Activated naive CD4-positive, alpha-beta T cell treated with anti-CD3 and anti-CD28 coated beads for 36 hours (primary cell): ENCODE measurements at regions not wholly inside any gene's neighbourhood (a gene's known extent, or its start where the extent isn't known, plus 50 kb on each side); places are given as distances from the start of the nearest gene placed in this dataset.

Experiments
- CTCF ChIA-PET: fragments of 350-600 bp; sonication (Branson Sonifier 250); formaldehyde crosslinking; loops from one replicate; lab custom pipeline; 2021; ENCODE audit warnings: antibody characterized with exemption; lab: Charles Lee
- DNase-seq: peaks from one replicate; pipeline ENCODE4 v3.0.0-alpha.2; 2020
- H3K27ac Mint-ChIP-seq: one replicate; pipeline ENCODE4 v1.8.0; 2021; ENCODE audit warnings: mild to moderate bottlenecking, mixed read lengths
- H3K27me3 Mint-ChIP-seq: one replicate; pipeline ENCODE4 v1.8.0; 2021; ENCODE audit warnings: low read depth, mixed read lengths
- H3K36me3 Mint-ChIP-seq: one replicate; pipeline ENCODE4 v1.8.0; 2021; ENCODE audit warnings: low read depth, mixed read lengths
- H3K4me1 Mint-ChIP-seq: one replicate; pipeline ENCODE4 v1.8.0; 2021; ENCODE audit warnings: low read depth, mixed read lengths
- H3K4me3 Mint-ChIP-seq: one replicate; pipeline ENCODE4 v1.8.0; 2021; ENCODE audit warnings: mild to moderate bottlenecking, moderate library complexity, mixed read lengths
- H3K9me3 Mint-ChIP-seq: one replicate; pipeline ENCODE4 v1.8.0; 2021; ENCODE audit warnings: mixed read lengths
- intact Hi-C: fragments of 100-400 bp; cut with micrococcal nuclease; formaldehyde crosslinking; loops from one replicate; pipeline ENCODE4 v1.15.1; 2023

- no peaks in the 10 kb centered on the region for H3K27me3 Mint-ChIP-seq
- DNase-seq, result no peak
- CTCF ChIA-PET, result no interaction called here
Measured at GRCh38 chr1:106232128-106232527, 824.3 kb upstream of the PRMT6 start.

GRCh38 chr1:106233511-106233910 is 823.0 kb upstream of the PRMT6 start:
- DNase-seq, result no peak
- no peak overlapping the region for H3K4me3 Mint-ChIP-seq
- H3K27me3 Mint-ChIP-seq, result no peaks in the 10 kb centered on the region
- no peaks in the 10 kb centered on the region for H3K36me3 Mint-ChIP-seq
- CTCF ChIA-PET, result no interaction called here
- H3K9me3 Mint-ChIP-seq, result peaks cover 13% of the 10 kb centered on the region
- H3K4me1 Mint-ChIP-seq, result no peaks in the 10 kb centered on the region
- H3K27ac Mint-ChIP-seq, result no peak overlapping the region
- intact Hi-C loops, result no loop called here

More at GRCh38 chr1:106232128-106232527, 824.3 kb upstream of the PRMT6 start:
- no peaks in the 10 kb centered on the region for H3K36me3 Mint-ChIP-seq
- peaks cover 13% of the 10 kb centered on the region for H3K9me3 Mint-ChIP-seq
- no peaks in the 10 kb centered on the region for H3K4me1 Mint-ChIP-seq
- no peak overlapping the region for H3K4me3 Mint-ChIP-seq
- intact Hi-C loops, result no loop called here
- H3K27ac Mint-ChIP-seq, result no peak overlapping the region

DNA sequence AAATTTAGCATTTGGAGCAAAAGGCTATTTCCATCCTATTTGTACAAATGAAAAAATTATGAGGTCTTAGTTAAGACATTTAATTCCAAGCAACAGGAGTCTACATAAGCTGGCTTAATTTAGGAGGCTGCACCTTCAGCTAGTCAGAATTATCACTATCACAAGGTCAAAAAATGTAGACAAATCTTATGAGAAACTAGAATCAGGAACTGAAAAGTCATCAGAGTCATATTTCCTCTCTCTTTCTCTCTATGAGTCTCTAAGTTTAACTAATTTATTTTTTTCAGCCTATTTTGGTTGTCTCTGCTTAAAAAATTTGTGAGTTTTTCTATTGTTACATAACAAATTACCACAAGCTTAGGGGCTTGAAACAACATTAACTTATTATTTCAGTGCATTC is 807.1 kb upstream of the PRMT6 start:
- intact Hi-C loops, result no loop called here
- H3K27ac Mint-ChIP-seq, result no peak overlapping the region
- no peaks in the 10 kb centered on the region for H3K36me3 Mint-ChIP-seq

GRCh38 chr1:106249810-106250209 is 806.7 kb upstream of the PRMT6 start:
- intact Hi-C loops, result no loop called here
- H3K4me1 Mint-ChIP-seq, result no peaks in the 10 kb centered on the region
- CTCF ChIA-PET, result no interaction called here
- DNase-seq, result no peak
- no peak overlapping the region for H3K27ac Mint-ChIP-seq
- peaks cover 4% of the 10 kb centered on the region for H3K9me3 Mint-ChIP-seq
- H3K4me3 Mint-ChIP-seq, result no peak overlapping the region
- no peaks in the 10 kb centered on the region for H3K27me3 Mint-ChIP-seq
- H3K36me3 Mint-ChIP-seq, result no peaks in the 10 kb centered on the region

More for the DNA sequence above, 807.1 kb upstream of the PRMT6 start:
- Mint-ChIP-seq H3K9me3 (peaks cover 8% of the 10 kb centered on the region), H3K27me3 (no peaks in the 10 kb centered on the region), H3K4me1 (no peaks in the 10 kb centered on the region), H3K4me3 (no peak overlapping the region)
- CTCF ChIA-PET, result no interaction called here
- no peak for DNase-seq

- no peaks in the 10 kb centered on the region for H3K27me3 Mint-ChIP-seq
- H3K36me3 Mint-ChIP-seq, result no peaks in the 10 kb centered on the region
- H3K4me1 Mint-ChIP-seq, result no peaks in the 10 kb centered on the region
- DNase-seq, result no peak
- no peak overlapping the region for H3K27ac Mint-ChIP-seq
- H3K4me3 Mint-ChIP-seq, result no peak overlapping the region
- H3K9me3 Mint-ChIP-seq, result peaks cover 16% of the 10 kb centered on the region
- CTCF ChIA-PET, result no interaction called here
- intact Hi-C loops, result no loop called here
Measured at GRCh38 chr1:106254748-106255147, 801.7 kb upstream of the PRMT6 start.

GRCh38 chr1:106266786-106267185 is 789.7 kb upstream of the PRMT6 start:
- no peak for DNase-seq
- intact Hi-C loops, result no loop called here
- Mint-ChIP-seq H3K36me3 (no peaks in the 10 kb centered on the region), H3K4me3 (no peak overlapping the region), H3K27ac (no peak overlapping the region), H3K27me3 (no peaks in the 10 kb centered on the region), H3K4me1 (no peaks in the 10 kb centered on the region), H3K9me3 (peaks cover 13% of the 10 kb centered on the region)
- CTCF ChIA-PET, result no interaction called here

DNA sequence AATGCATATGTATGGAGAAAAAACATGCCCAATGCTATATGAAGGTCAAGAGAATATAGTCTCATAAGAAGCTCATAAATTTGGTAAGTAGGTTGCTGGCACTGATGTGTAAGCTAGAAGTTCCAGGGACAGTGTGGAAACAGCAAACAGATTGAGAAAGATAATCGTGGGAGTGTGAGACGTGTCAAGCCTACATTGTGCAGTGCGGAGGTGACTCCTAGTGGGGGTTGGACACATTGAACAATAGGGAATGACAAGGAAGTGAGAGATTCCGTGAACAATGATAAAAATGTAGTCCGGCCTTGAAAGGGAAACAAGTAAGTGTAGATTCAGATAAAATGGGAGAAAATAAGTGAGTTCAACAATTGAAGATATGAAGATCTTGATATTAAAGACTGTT is 788.4 kb upstream of the PRMT6 start:
- Mint-ChIP-seq H3K4me1 (no peaks in the 10 kb centered on the region), H3K27me3 (no peaks in the 10 kb centered on the region), H3K4me3 (no peak overlapping the region), H3K9me3 (peaks cover 11% of the 10 kb centered on the region), H3K36me3 (no peaks in the 10 kb centered on the region), H3K27ac (no peak overlapping the region)
- CTCF ChIA-PET, result no interaction called here
- intact Hi-C loops, result no loop called here
- peak; percentile 6 for DNase-seq

- no peaks in the 10 kb centered on the region for H3K36me3 Mint-ChIP-seq
- no peaks in the 10 kb centered on the region for H3K4me1 Mint-ChIP-seq
- H3K4me3 Mint-ChIP-seq, result no peak overlapping the region
- intact Hi-C loops, result no loop called here
- no peak for DNase-seq
- CTCF ChIA-PET, result no interaction called here
- H3K9me3 Mint-ChIP-seq, result peaks cover 10% of the 10 kb centered on the region
- H3K27me3 Mint-ChIP-seq, result no peaks in the 10 kb centered on the region
- no peak overlapping the region for H3K27ac Mint-ChIP-seq
Measured at GRCh38 chr1:106276871-106277270, 779.6 kb upstream of the PRMT6 start.

DNA sequence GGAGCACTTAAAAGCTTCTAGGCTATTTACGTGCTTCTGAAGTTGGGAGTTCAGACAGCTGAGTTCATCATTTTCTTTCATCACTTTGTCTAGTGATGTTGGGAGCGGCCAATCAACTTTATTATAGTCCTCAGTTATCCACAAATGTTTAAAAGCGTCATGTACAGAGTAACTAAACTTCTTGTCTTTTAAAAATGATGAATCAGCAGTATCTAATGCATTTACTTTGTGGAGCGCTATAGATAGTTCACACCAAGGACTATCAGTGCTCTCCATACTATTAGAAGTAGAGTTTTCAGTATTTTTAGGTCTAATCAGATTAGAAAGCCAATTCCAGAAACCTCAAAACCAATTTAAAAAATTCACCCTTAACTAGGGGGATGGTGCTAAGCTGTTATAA is 778.7 kb upstream of the PRMT6 start:
- intact Hi-C loops, result no loop called here
- Mint-ChIP-seq H3K9me3 (peaks cover 12% of the 10 kb centered on the region), H3K27ac (no peak overlapping the region), H3K4me3 (no peak overlapping the region), H3K4me1 (no peaks in the 10 kb centered on the region), H3K36me3 (no peaks in the 10 kb centered on the region), H3K27me3 (no peaks in the 10 kb centered on the region)
- DNase-seq, result no peak
- CTCF ChIA-PET, result no interaction called here

GRCh38 chr1:106278716-106279115 is 777.8 kb upstream of the PRMT6 start:
- Mint-ChIP-seq H3K4me3 (no peak overlapping the region), H3K4me1 (no peaks in the 10 kb centered on the region), H3K27ac (no peak overlapping the region), H3K27me3 (no peaks in the 10 kb centered on the region), H3K36me3 (no peaks in the 10 kb centered on the region), H3K9me3 (peaks cover 12% of the 10 kb centered on the region)
- intact Hi-C loops, result no loop called here
- CTCF ChIA-PET, result no interaction called here
- no peak for DNase-seq

DNA sequence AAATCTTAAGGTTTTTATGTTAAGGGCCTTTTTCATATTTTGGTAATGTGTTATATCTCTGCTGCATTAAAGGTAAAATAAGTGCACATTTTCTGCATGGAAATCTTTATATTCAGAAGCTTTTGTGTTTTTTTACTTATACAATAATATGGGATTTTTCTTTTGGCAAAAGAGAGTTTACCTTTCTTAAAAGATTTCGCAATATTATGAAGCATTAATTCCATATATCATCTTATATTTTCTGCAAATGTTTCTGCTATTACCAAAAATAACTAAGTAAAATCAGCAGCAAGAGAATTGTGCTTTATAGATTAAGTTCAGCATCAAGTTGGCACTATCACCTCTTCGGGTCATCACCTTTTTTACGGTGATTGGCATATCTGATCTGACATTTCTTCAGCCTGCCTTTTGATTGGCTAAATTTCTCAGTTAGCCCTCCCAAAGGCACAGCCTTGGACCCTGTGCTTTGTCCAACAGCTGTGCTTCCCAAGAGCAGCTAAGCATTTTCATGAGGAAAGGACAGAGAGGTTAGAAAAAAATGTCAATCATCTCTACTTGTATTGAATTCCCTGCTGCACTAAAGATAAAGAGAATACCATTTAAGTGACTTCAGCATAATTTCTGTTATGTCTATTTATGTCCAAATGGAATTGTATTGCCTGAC is 767.1 kb upstream of the PRMT6 start:
- no peaks in the 10 kb centered on the region for H3K27me3 Mint-ChIP-seq
- intact Hi-C loops, result no loop called here
- H3K27ac Mint-ChIP-seq, result no peak overlapping the region
- H3K9me3 Mint-ChIP-seq, result peaks cover 6% of the 10 kb centered on the region
- H3K4me3 Mint-ChIP-seq, result no peak overlapping the region
- H3K4me1 Mint-ChIP-seq, result no peaks in the 10 kb centered on the region
- CTCF ChIA-PET, result no interaction called here
- no peak for DNase-seq
- H3K36me3 Mint-ChIP-seq, result no peaks in the 10 kb centered on the region

DNA sequence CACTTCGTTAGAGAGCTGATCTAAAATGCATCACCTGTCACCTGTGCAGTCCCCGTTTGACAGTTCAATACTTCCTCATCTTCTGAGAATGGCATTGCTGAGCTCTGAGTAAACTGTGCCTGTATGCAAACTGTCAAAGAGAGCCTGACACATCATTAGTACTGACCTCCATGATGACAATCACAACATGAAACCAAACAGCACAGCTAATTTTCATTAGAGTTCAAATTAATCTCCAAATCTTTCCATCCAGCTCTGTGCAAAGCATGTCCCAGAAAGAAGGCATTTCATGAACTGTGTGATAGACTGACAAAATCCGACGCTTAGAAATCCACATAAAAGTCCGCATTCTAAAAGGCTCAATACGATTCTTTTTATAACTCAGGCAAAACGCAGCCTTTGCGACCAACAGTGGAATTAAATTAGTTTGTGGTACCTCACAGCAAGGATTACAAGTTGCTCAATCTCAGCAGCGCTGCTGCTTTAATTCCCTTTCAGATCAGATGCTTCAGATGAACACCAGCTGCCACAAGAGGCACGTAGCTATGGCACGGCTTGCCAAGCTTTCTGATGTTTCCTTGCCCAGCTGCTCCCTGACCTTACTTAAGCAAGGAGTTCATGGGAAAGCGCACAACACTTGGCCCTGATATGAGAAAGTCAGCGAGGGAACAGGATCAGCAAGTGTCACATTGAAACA is 765.5 kb upstream of the PRMT6 start:
- CTCF ChIA-PET, result interaction anchor here (0.7 kb wide), 1 partner anchor 984 kb away, joined by 3 read pairs; no protein-coding TSS in a partner anchor
- Mint-ChIP-seq H3K4me1 (no peaks in the 10 kb centered on the region), H3K9me3 (peaks cover 6% of the 10 kb centered on the region), H3K36me3 (no peaks in the 10 kb centered on the region), H3K27me3 (no peaks in the 10 kb centered on the region), H3K27ac (no peak overlapping the region), H3K4me3 (no peak overlapping the region)
- intact Hi-C loops, result no loop called here
- no peak for DNase-seq

DNA sequence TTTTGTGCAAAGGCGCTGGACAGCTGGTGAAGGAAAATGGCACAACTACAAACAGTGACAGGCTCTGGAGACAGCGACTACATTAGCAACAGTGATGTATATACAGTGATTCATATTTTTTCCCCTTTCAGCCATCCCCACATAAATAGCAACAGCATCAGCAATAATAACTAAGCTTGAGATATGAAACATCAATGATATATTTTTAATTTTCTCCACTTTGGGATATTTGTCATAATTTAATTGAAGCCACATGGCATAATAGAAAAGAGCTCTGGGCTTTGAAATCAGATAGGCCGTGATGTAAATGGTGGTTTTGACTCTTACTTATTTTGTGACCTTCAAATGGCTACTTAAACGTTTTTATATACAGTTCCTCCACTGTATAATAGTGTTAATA is 764.3 kb upstream of the PRMT6 start:
- Mint-ChIP-seq H3K9me3 (peaks cover 3% of the 10 kb centered on the region), H3K4me1 (no peaks in the 10 kb centered on the region), H3K36me3 (no peaks in the 10 kb centered on the region), H3K27ac (no peak overlapping the region), H3K27me3 (no peaks in the 10 kb centered on the region), H3K4me3 (no peak overlapping the region)
- intact Hi-C loops, result no loop called here
- CTCF ChIA-PET, result no interaction called here
- DNase-seq, result no peak
